Neural crest cell (in vitro differentiated cells): ENCODE measurements at regions not wholly inside any gene's neighbourhood (a gene's known extent, or its start where the extent isn't known, plus 50 kb on each side); places are given as distances from the start of the nearest gene placed in this dataset.
"Not testable (repeated sequence)": the region's sequence is repeated elsewhere in the genome, so short reads cannot be mapped to it uniquely, and the experiment has no call there.

Experiments
- DNase-seq: peaks from one replicate; pipeline ENCODE4 v3.0.0; 2021; ENCODE audit warnings: low read depth, mixed read lengths, low spot score
- H3K27ac Mint-ChIP-seq: one replicate; pipeline ENCODE4 v1.8.0; 2021; ENCODE audit warnings: mild to moderate bottlenecking, mixed read lengths; ENCODE audit not compliant: unreplicated experiment
- H3K27me3 Mint-ChIP-seq: 2 replicates; pipeline ENCODE4 v1.8.0; 2021; ENCODE audit warnings: low read depth, mild to moderate bottlenecking, mixed read lengths
- H3K36me3 Mint-ChIP-seq: 2 replicates; pipeline ENCODE4 v1.8.0; 2021; ENCODE audit warnings: low read depth, mild to moderate bottlenecking, mixed read lengths
- H3K4me1 Mint-ChIP-seq: 2 replicates; pipeline ENCODE4 v1.8.0; 2021; ENCODE audit warnings: mixed read lengths
- H3K4me3 Mint-ChIP-seq: one replicate; pipeline ENCODE4 v1.8.0; 2021; ENCODE audit warnings: mild to moderate bottlenecking, mixed read lengths
- H3K9me3 Mint-ChIP-seq: 2 replicates; pipeline ENCODE4 v1.8.0; 2021; ENCODE audit warnings: mixed read lengths
- TF ChIP-seq, protein P1 (sequence below): fragments of 200-600 bp; sonication (generic); conservative IDR thresholded peaks from 2 replicates; pipeline ENCODE4 v1.5.0; 2021; ENCODE audit warnings: antibody characterized with exemption, mild to moderate bottlenecking

DNA sequence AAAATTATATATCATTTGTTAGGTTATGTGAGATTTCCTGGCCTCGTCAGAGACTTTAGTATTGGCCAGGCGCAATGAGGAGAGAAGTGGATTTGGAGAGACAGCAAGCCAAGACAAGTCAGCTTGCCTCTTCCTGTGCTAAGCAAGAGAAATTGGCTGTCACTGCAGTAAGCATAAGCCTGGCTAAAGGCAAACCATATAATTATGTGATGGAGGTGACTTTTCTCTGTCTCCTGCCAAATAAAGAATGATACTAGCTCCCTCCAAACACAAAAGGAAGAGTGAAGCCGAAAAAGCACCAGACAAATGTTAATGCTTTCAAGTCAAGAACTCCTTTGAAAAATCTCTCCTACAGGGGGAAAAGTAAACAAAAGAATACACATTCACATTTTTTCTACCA, 2246.0 kb downstream of the ARAP2 start:
- Mint-ChIP-seq H3K36me3 (no peaks in the 10 kb centered on the region), H3K4me1 (no peaks in the 10 kb centered on the region), H3K27ac (no peak overlapping the region), H3K27me3 (no peaks in the 10 kb centered on the region), H3K4me3 (no peak overlapping the region), H3K9me3 (no peaks in the 10 kb centered on the region)
- no peak for DNase-seq
- TF ChIP-seq, protein P1, sequence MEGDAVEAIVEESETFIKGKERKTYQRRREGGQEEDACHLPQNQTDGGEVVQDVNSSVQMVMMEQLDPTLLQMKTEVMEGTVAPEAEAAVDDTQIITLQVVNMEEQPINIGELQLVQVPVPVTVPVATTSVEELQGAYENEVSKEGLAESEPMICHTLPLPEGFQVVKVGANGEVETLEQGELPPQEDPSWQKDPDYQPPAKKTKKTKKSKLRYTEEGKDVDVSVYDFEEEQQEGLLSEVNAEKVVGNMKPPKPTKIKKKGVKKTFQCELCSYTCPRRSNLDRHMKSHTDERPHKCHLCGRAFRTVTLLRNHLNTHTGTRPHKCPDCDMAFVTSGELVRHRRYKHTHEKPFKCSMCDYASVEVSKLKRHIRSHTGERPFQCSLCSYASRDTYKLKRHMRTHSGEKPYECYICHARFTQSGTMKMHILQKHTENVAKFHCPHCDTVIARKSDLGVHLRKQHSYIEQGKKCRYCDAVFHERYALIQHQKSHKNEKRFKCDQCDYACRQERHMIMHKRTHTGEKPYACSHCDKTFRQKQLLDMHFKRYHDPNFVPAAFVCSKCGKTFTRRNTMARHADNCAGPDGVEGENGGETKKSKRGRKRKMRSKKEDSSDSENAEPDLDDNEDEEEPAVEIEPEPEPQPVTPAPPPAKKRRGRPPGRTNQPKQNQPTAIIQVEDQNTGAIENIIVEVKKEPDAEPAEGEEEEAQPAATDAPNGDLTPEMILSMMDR: no peak

DNA sequence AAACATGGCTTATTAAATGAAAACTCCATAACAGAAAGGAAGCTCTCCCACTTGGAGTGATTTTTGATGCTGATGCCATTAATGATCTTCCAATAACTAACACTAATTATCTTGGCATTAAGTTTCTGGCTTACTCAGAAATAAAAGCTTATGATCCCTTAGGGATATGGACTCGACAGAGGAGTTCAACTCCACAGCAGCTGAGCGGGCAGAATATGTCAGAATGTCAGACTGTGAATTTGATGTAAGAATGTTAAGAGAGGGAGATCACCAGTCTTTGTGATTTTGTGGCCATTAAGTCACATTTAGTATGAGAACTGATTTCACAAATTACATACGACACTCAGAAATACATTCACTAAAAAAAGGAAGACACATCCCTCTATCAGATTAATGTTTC, 2244.0 kb downstream of the ARAP2 start:
- no peaks in the 10 kb centered on the region for H3K9me3 Mint-ChIP-seq
- no peaks in the 10 kb centered on the region for H3K4me1 Mint-ChIP-seq
- no peak for DNase-seq

DNA sequence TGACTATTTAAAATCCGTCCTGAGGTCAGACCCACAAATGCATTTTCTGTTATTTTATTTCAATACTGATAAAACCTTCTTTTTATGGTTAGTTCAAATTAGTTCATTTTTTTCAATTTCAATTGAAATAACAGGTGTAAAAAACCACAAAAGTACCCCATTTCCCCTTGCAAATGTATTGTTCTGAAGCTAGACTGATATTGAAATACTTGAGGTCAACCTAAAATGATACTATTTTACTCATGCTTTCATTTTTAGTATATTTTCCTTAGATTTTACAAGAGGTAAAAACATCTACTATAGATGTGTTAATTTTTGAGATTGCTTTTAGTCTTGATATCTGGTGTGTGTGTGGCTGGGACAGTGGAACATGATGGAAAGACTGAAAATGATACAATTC, 2237.8 kb downstream of the ARAP2 start:
- H3K4me3 Mint-ChIP-seq, H3K9me3 Mint-ChIP-seq, H3K36me3 Mint-ChIP-seq, H3K4me1 Mint-ChIP-seq, DNase-seq, H3K27me3 Mint-ChIP-seq, H3K27ac Mint-ChIP-seq: not testable (repeated sequence)

More for the DNA sequence above, 2244.0 kb downstream of the ARAP2 start:
- Mint-ChIP-seq H3K4me3 (no peak overlapping the region), H3K36me3 (no peaks in the 10 kb centered on the region), H3K27me3 (no peaks in the 10 kb centered on the region), H3K27ac (no peak overlapping the region)
- TF ChIP-seq, protein P1: no peak

DNA sequence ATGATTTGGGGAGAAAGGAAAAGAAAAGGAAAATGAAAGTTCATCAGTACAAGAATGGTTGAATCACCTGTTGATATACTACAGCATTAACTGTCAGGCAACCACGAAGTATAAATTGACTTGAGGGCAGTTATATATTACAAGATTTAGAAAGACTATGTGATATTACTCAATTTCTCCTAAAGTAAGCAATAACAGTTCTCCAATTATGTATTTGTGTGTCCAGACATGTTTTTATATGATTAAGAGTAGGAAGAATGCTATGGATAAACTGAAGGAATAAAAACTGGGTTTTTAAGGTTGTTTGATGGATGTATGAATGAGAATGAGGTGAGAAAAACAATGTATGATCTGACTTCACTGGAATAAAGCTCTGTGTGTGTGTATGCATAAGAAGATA, 2234.4 kb downstream of the ARAP2 start:
- Mint-ChIP-seq H3K4me3 (no peak overlapping the region), H3K4me1 (no peaks in the 10 kb centered on the region), H3K27me3 (no peaks in the 10 kb centered on the region), H3K27ac (no peak overlapping the region), H3K36me3 (no peaks in the 10 kb centered on the region), H3K9me3 (no peaks in the 10 kb centered on the region)
- DNase-seq: no peak
- TF ChIP-seq, protein P1: no peak

DNA sequence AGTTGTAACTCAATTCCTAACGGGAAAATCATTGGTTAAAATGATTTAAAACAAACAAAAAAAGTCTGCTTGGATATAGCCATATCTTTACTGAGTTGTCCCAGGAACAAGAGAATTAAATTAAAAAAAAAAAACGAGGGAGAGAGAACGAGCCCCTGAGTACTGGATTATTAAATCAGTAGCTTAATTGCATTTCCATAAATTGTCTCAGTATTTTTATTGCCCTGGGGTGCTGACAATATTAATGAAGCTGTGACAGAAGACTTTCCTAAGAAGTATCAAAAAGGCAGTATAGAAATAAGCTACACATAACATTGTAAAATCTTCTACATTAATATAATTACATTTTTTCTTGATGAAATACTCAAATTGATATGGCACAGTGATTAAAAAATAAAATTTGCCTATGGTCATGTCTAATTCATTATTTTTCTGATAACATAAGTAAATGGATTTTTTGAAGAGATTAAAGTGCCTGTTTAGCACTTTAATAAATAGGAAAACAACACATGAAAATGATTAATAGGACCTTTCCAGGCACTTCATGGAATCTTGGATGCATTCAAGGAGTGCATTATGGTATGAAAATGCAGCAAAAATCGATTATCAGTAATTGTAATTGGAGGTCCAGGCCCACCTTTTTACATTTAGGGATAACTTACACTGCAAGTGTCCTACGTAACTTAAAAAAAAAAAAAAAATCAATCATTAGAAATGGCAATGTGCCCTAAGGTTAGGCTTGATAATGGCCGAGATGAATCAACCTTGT, 2233.4 kb downstream of the ARAP2 start:
- no peak for DNase-seq
- H3K4me1 Mint-ChIP-seq: no peaks in the 10 kb centered on the region
- no peaks in the 10 kb centered on the region for H3K27me3 Mint-ChIP-seq
- H3K36me3 Mint-ChIP-seq: no peaks in the 10 kb centered on the region
- H3K27ac Mint-ChIP-seq: no peak overlapping the region
- H3K9me3 Mint-ChIP-seq: no peaks in the 10 kb centered on the region
- TF ChIP-seq, protein P1: no peak
- no peak overlapping the region for H3K4me3 Mint-ChIP-seq

DNA sequence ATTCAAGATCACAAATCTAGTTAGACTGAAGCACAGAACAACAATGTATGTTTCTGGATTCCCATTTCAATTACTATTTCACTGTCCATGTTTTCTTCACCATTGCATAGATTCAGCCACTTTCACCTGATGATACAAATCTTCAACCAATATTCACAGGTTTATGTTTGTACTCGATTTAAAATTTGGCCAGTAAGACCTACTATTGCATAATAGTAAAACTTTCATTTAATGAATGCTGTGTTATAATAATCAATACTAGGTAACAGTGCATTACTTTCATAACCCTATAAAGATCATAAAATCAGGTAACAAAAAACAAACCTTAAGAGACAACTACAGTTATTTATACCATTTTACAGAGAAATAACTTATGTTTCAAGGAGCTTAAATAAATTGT, 2209.1 kb downstream of the ARAP2 start:
- H3K9me3 Mint-ChIP-seq: no peaks in the 10 kb centered on the region
- H3K4me1 Mint-ChIP-seq: no peaks in the 10 kb centered on the region
- DNase-seq: no peak
- no peak overlapping the region for H3K27ac Mint-ChIP-seq
- H3K27me3 Mint-ChIP-seq: no peaks in the 10 kb centered on the region
- no peaks in the 10 kb centered on the region for H3K36me3 Mint-ChIP-seq
- H3K4me3 Mint-ChIP-seq: no peak overlapping the region
- TF ChIP-seq, protein P1: no peak
